Non-pigmented ciliary epithelial cell (primary cell): ENCODE measurements at regions not wholly inside any gene's neighbourhood (a gene's known extent, or its start where the extent isn't known, plus 50 kb on each side); places are given as distances from the start of the nearest gene placed in this dataset.

Experiments used
- DNase-seq: peaks from one replicate; pipeline ENCODE4 v3.0.0-alpha.2; 2010; ENCODE audit warnings: low read depth

- DNase-seq, result no peak
These were observed 1909.4 kb upstream of the WWC1 start for GRCh38 chr5:166382031-166382430.

DNA sequence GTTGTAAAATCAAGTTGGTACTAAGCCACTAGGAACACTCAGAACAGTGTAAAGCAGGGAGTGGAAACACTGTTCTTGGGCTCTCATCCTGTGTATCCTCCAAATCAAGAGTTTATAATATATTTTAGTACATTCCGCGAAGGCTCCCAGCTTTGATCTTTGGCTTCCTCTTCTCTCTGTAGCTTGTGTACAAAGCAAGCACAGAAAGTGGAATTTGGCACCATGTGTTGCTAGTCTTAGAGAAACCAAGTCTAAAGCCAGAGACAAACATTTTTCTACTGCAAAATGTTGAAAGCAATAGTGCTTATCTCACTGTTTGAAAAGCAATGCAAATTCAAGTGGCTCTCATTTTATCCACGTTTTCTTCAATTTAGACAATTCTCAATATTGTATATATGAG lies 1893.3 kb upstream of the WWC1 start:
- DNase-seq, result no peak

DNA sequence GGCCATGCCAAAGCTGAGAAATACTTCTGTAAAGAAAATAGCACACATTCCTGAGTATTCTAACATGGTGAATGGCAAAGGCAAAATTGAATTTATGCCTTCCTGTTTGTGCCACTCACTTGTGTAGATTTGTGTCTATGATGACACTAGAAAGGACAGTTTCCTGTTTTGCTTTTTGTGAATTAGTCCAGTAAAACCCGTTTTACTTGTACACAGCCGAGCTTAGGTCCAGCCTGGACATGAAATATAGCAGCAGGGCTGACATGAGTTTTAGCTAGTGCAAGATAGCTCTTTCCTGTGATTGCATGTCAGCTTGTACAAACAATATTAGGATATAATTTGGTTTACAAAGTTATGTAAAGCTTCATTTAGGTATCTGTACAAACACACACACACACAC lies 1891.7 kb upstream of the WWC1 start:
- no peak for DNase-seq

- no peak for DNase-seq
These were observed 1890.1 kb upstream of the WWC1 start for GRCh38 chr5:166401391-166401790.

DNA sequence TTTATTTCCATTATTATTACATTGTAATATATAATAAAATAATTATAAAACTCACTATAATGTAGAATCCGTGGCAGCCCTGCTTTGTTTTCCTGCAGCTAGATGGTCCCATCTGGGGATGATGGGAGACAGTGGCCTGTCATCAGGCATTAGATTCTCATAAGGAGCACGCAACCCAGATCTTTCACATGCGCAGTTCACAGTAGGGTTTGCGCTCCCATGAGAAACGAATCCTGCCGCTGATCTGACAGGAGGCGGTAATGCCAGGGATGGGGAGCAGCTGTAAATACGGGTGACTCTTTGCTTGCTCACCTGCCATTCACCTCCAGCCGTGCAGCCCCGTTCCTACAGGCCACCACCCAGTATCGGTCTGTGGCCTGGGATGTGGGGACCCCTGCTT lies 1879.3 kb upstream of the WWC1 start:
- no peak for DNase-seq

- DNase-seq, result no peak
These were observed 1864.2 kb upstream of the WWC1 start for GRCh38 chr5:166427211-166427610.

- no peak for DNase-seq
These were observed 1863.1 kb upstream of the WWC1 start for GRCh38 chr5:166428264-166428803.

GRCh38 chr5:166430491-166431319 lies 1860.7 kb upstream of the WWC1 start:
- DNase-seq, result no peak

DNA sequence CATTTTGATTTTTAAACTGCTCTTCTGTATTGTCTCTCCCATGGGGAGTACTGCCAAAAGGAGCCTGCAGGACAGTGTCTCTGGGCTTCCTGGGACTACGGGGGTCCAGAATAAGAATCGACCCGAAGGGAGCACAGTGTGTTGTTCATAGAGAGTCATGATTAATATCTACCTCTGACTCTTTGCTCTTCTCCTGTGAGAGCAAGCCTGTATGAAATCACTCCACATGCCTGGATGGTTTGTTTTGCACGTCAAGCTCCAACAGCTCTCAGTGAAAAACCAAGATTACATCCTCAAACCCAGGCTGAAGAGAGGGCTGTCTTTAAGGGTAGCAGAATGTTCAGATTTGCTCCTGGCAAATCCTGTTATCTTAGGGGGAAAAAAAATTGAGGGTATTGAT lies 1860.0 kb upstream of the WWC1 start:
- DNase-seq, result no peak

GRCh38 chr5:166433679-166434078 lies 1857.8 kb upstream of the WWC1 start:
- DNase-seq, result no peak

- peak; percentile 23 for DNase-seq
These were observed 1854.6 kb upstream of the WWC1 start for GRCh38 chr5:166436872-166437271.

GRCh38 chr5:166486348-166486747 lies 1805.1 kb upstream of the WWC1 start:
- no peak for DNase-seq

- no peak for DNase-seq
These were observed 1802.9 kb upstream of the WWC1 start for GRCh38 chr5:166488560-166488959.

DNA sequence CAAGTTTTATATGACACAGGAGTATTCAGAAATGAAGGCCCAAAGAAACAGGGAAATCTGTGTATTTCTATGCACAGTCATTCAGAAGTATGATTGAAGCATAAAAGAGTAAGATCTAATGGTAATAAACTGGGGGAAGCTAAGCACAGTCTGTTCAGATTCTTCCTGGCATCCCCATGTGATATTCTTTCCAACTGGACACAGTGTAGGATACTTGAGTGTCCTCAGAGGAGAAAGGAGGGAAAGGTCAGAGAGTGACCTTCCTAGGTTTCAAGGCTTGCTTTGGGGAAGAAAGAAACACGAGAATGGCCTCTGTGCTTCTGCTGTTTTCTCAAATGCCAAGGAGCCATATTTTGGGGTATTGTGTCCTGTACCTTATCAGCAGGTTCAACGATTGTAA lies 1798.4 kb upstream of the WWC1 start:
- DNase-seq, result no peak

DNA sequence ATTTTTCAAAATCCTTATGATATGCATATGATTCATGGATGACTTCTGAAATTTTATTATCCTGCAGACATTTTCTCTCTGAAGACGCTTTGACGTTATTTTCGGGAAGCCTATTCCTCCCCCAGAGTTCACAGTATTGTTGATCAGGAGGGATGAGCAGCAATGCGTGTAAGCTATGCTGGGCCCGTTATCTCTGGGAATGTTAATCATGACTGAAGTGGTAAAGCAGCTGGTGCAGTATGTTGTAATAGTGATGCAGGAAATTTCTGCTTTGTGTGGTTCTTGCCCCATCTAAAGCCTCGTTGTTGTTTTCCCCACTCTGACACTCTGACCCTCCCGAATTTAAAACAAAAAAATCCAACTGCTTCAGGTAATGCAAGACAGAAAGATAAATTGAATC lies 1797.8 kb upstream of the WWC1 start:
- no peak for DNase-seq

DNA sequence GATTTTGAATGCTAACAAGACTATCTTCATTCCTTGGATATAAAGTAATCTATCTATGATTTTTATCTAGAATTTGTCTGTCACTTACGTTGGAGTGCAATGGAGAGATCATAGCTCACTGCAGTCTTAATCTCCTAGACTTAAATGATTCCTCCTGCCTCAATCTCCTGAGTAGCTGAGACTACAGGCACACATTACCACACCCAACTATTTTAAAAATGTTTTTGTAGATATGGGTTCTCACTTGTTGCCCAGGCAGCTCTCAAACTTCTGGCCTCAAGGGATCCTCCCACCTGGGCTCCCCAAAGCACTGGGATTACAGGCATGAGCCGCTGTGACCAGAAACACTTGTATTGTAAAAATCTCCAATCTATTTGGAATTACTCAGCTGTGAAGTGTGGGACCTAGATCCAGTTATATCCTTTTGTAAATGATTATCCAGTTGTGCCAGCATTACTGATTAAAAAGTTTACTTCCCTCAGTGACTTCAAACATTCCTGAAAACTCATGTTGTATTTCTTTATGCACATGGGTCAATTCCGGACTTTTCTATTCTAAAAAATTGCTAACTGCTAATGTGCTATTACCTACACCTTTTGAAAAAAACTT lies 1793.8 kb upstream of the WWC1 start:
- no peak for DNase-seq

GRCh38 chr5:166499447-166500240 lies 1791.8 kb upstream of the WWC1 start:
- DNase-seq, result no peak

- DNase-seq, result no peak
These were observed 1787.9 kb upstream of the WWC1 start for GRCh38 chr5:166503506-166503905.

DNA sequence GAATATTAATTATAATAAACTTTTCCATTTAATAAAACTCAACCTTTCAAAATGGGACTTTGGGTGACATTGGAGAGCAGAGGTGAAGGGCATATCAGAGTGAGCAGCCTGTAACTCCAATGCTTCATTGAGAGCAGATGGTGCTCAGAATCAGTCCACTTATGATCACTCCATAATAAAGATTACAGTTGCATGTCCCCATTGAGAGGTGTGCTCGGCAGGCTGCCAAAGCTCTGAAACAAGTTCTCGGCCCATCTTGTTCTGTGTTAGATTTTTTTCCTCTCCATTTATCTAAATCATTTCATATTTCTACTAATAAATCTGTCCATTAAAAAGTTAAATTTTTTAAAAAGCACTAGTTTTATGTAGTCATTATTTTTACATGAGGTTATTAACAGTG lies 1786.4 kb upstream of the WWC1 start:
- no peak for DNase-seq

GRCh38 chr5:166505544-166505943 lies 1785.9 kb upstream of the WWC1 start:
- no peak for DNase-seq

DNA sequence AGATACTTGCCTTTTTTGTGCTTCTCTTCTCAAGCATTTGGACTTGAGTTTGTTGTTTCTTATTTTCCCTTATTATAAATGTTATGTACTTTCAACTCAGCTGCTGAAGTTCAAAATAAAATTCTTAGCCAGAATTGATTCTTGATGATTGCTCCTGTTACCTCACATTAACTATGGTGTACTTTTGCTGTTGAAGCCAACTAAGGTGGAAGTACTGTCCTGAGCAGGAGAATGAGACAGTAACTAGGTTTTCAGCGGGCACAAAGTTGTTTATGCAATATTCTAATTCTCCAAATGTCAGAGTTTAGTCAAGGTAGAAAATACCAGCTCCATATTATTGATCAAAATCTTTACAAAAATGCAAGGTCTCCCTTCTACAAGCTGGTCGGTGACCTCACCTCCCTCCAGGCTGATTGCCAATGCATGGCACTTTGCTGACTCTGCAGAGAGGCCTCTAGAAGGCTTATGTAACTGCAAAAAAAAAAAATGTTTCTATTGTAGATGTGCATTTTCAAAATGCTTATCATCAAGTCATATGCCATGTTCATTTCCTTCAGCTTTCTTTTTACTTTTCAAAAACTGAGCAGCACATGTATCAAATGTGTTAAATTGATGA lies 1783.5 kb upstream of the WWC1 start:
- no peak for DNase-seq

DNA sequence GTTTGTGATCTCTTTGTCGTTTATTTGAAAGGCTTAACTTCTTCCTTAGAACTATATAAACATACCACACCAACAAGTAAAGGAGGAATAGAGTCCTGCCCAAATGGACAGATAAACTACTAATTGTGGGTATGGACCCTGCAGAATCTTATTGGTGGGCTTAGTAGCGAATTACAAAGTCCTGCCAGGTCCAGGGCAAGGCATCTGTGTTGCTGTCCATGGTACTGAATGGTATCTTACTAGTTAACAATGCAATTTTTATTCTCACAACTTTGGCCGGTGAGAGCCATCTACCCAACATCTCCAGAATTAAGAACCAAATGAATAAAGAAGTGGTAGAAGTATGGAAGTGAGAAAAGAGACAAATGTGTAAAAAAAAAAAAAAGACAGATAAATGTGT lies 1782.4 kb upstream of the WWC1 start:
- DNase-seq, result no peak
